GM12878 (cell line): ENCODE measurements at regions not wholly inside any gene's neighbourhood (a gene's known extent, or its start where the extent isn't known, plus 50 kb on each side); places are given as distances from the start of the nearest gene placed in this dataset.

Source experiments
- ATAC-seq: fragments of 200-7000 bp; cut with Tn5 transposase; 3 replicates; pipeline ENCODE4 v1.9.1; 2020; ENCODE audit warnings: mild to moderate bottlenecking, moderate library complexity
- BruUV-seq: library from RNA; stranded (reverse); fragments of 400-500 nt; replicated peaks from 2 replicates; lab custom pipeline; 2021; lab: Mats Ljungman, UMichigan
- CTCF ChIA-PET: fragments of 300-600 bp; sonication (Branson Sonifier 250); formaldehyde crosslinking; extraction: SDS; loops from one replicate; lab custom pipeline; 2021; ENCODE audit warnings: inconsistent platforms; lab: Yijun Ruan, JAX
- POLR2A ChIA-PET: fragments of 350-600 bp; formaldehyde crosslinking; extraction: SDS; loops from one replicate; lab custom pipeline; 2021; ENCODE audit warnings: inconsistent platforms; lab: Charles Lee
- RAD21 ChIA-PET: fragments of 300-600 bp; sonication (Branson Sonifier 250); formaldehyde crosslinking; loops from one replicate; lab custom pipeline; 2023; ENCODE audit warnings: antibody characterized with exemption; ENCODE audit not compliant: unreplicated experiment; lab: Charles Lee
- SMC1A ChIA-PET: fragments of 300-600 bp; sonication (Branson Sonifier 250); formaldehyde crosslinking; loops from one replicate; lab custom pipeline; 2023; ENCODE audit not compliant: unreplicated experiment, uncharacterized antibody; lab: Charles Lee
- DNase-seq: peaks from one replicate; pipeline ENCODE4 v3.0.0-alpha.2; 2011; ENCODE audit warnings: low read depth, low spot score
- FAIRE-seq: peaks from 3 replicates; lab custom pipeline; 2011; peaks lifted over from hg19 to GRCh38; lab: Jason Lieb, UNC
- H2AFZ ChIP-seq: 2 replicates; pipeline ENCODE4 v1.6.0; 2011; ENCODE audit warnings: low read depth, low read length, control low read depth; ENCODE audit not compliant: control insufficient read depth
- H3K27ac ChIP-seq: 2 replicates; pipeline ENCODE4 v1.5.1; 2011; ENCODE audit warnings: control low read depth; ENCODE audit not compliant: control insufficient read depth, insufficient read depth
- H3K27me3 ChIP-seq, 2 experiments: replicated peaks in 1 of 2; 2 replicates each; pipeline versions ENCODE4 v1.6.0 to v1.6.1; 2011; ENCODE audit warnings: low read length in 1 of 2; ENCODE audit not compliant: control insufficient read depth in 2 of 2, insufficient read depth in 2 of 2
- H3K36me3 ChIP-seq, 2 experiments: 2 replicates each; pipeline ENCODE4 v1.5.1; 2011; ENCODE audit warnings: low read length in 1 of 2; ENCODE audit not compliant: control insufficient read depth in 2 of 2, insufficient read depth in 2 of 2
- H3K4me1 ChIP-seq: 2 replicates; pipeline ENCODE4 v1.6.1; 2011; ENCODE audit warnings: mild to moderate bottlenecking, low read length, moderate library complexity, mixed read lengths; ENCODE audit not compliant: control insufficient read depth, insufficient read depth
- H3K4me2 ChIP-seq: 2 replicates; pipeline ENCODE4 v1.6.0; 2011; ENCODE audit warnings: control low read depth; ENCODE audit not compliant: control insufficient read depth, insufficient read depth
- H3K4me3 ChIP-seq: fragments of 200-600 bp; sonication (generic); 2 replicates; pipeline ENCODE4 v1.5.1; 2016
- H3K79me2 ChIP-seq: 2 replicates; pipeline ENCODE4 v1.6.0; 2011; ENCODE audit warnings: low read length; ENCODE audit not compliant: control insufficient read depth, insufficient read depth
- H3K9ac ChIP-seq: 2 replicates; pipeline ENCODE4 v1.8.0; 2011; ENCODE audit warnings: low read length, control low read depth, mixed read lengths; ENCODE audit not compliant: control insufficient read depth, insufficient read depth
- H3K9me3 ChIP-seq: replicated peaks from 3 replicates; pipeline ENCODE4 v1.5.1; 2011; ENCODE audit warnings: mild to moderate bottlenecking, low read length; ENCODE audit not compliant: control insufficient read depth, insufficient read depth
- H4K20me1 ChIP-seq: 2 replicates; pipeline ENCODE4 v1.6.0; 2011; ENCODE audit not compliant: control insufficient read depth, insufficient read depth
- GATAD2B ChIP-seq: fragments of 450-650 bp; conservative IDR thresholded peaks from 2 replicates; pipeline ENCODE4 v1.6.1; 2017; ENCODE audit warnings: low read depth, mild to moderate bottlenecking, moderate library complexity
- HDGF ChIP-seq: fragments of 450-650 bp; IDR thresholded peaks from 2 replicates; pipeline ENCODE4 v1.6.1; 2016; ENCODE audit warnings: antibody characterized with exemption
- RFX5 ChIP-seq: IDR thresholded peaks from 2 replicates; pipeline ENCODE4 v1.6.1; 2011; ENCODE audit warnings: low read depth, low read length, improper control_type of control experiment
- SIX5 ChIP-seq: IDR thresholded peaks from 2 replicates; pipeline ENCODE4 v1.6.1; 2011; ENCODE audit warnings: mild to moderate bottlenecking, low read depth, low read length, moderate library complexity; ENCODE audit not compliant: severe bottlenecking
- WGBS: methylation state at CpG from one replicate; pipeline ENCODE4 v1.1.6; 2016; ENCODE audit warnings: low lambda C conversion rate; ENCODE audit not compliant: insufficient replicate concordance, insufficient coverage; ENCODE audit errors: missing lambda C conversion rate; 5-methylcytosine and 5-hydroxymethylcytosine counted together
- in situ Hi-C: fragments of 300-500 bp; cut with MboI; formaldehyde crosslinking; loops from 9 replicates; pipeline ENCODE4 v1.14.3; 2018; ENCODE audit warnings: mixed read lengths
- intact Hi-C: fragments of 100-400 bp; cut with micrococcal nuclease; formaldehyde crosslinking; loops from one replicate; pipeline ENCODE4 v1.14.2; 2022; ENCODE audit not compliant: unreplicated experiment
- TF ChIP-seq, protein P1 (sequence below): fragments of 450-650 bp; IDR thresholded peaks from 2 replicates; pipeline ENCODE4 v1.6.1; 2017; ENCODE audit warnings: mild to moderate bottlenecking, moderate library complexity

DNA sequence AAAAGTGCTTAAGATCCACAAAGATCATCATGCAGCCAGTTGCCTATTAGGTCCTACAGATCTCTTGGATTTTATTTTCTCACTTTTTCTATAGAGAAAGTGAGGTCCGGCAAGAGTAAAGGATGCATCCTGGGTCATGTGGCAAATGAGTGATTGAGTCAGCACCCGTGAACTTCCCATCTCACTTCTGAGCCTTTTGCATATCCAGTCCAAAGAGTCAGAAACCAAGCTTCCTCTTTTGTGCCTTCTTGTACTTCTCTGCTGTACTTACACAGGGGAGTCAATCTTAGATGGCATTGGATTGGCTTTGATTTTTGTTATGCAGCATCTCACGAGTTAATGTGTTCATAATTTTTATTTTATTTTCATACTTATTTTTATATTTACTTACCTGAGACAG, 114.2 kb upstream of the IRX5 start:
- Histone ChIP-seq H3K4me1 (no peaks in the 10 kb centered on the region), H3K79me2 (no peaks in the 10 kb centered on the region), H3K4me2 (no peak overlapping the region), H3K9ac (no peak overlapping the region), H3K27me3 (no peaks in the 10 kb centered on the region), H3K9me3 (no peaks in the 10 kb centered on the region), H3K4me3 (no peak overlapping the region), H4K20me1 (no peaks in the 10 kb centered on the region), H3K36me3 (no peaks in the 10 kb centered on the region), H2AFZ (no peak overlapping the region), H3K27ac (no peak overlapping the region)
- no TSS peak for BruUV-seq
- no peak for ATAC-seq
- in situ Hi-C loops (no loop called here), intact Hi-C loops (no loop called here)
- RAD21 ChIA-PET = no interaction called here
- POLR2A ChIA-PET = no interaction called here
- CTCF ChIA-PET = no interaction called here
- SMC1A ChIA-PET = no interaction called here
- WGBS = 20% methylated on average over 3 of the region's 3 CpGs
- TF ChIP-seq GATAD2B (no peak), SIX5 (no peak), RFX5 (no peak), HDGF (no peak)
- TF ChIP-seq, protein P1, sequence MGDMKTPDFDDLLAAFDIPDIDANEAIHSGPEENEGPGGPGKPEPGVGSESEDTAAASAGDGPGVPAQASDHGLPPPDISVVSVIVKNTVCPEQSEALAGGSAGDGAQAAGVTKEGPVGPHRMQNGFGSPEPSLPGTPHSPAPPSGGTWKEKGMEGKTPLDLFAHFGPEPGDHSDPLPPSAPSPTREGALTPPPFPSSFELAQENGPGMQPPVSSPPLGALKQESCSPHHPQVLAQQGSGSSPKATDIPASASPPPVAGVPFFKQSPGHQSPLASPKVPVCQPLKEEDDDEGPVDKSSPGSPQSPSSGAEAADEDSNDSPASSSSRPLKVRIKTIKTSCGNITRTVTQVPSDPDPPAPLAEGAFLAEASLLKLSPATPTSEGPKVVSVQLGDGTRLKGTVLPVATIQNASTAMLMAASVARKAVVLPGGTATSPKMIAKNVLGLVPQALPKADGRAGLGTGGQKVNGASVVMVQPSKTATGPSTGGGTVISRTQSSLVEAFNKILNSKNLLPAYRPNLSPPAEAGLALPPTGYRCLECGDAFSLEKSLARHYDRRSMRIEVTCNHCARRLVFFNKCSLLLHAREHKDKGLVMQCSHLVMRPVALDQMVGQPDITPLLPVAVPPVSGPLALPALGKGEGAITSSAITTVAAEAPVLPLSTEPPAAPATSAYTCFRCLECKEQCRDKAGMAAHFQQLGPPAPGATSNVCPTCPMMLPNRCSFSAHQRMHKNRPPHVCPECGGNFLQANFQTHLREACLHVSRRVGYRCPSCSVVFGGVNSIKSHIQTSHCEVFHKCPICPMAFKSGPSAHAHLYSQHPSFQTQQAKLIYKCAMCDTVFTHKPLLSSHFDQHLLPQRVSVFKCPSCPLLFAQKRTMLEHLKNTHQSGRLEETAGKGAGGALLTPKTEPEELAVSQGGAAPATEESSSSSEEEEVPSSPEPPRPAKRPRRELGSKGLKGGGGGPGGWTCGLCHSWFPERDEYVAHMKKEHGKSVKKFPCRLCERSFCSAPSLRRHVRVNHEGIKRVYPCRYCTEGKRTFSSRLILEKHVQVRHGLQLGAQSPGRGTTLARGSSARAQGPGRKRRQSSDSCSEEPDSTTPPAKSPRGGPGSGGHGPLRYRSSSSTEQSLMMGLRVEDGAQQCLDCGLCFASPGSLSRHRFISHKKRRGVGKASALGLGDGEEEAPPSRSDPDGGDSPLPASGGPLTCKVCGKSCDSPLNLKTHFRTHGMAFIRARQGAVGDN = no peak
- no peak for DNase-seq
- FAIRE-seq = no peak
